Testis (tissue), 2 donors: ENCODE measurements at regions not wholly inside any gene's neighbourhood (a gene's known extent, or its start where the extent isn't known, plus 50 kb on each side); places are given as distances from the start of the nearest gene placed in this dataset.
"Not testable (repeated sequence)": the region's sequence is repeated elsewhere in the genome, so short reads cannot be mapped to it uniquely, and the experiment has no call there.

ENCODE experiments used
- POLR2A ChIP-seq: fragments of 450-650 bp; IDR thresholded peaks from one replicate; pipeline ENCODE4 v1.6.1; 2017; ENCODE audit warnings: antibody characterized with exemption, mild to moderate bottlenecking, moderate library complexity
- TF ChIP-seq, protein P1 (sequence below), 3 experiments: fragments of 450-650 bp in 2 of 3; fragments of 200-600 bp in 1 of 3; sonication (generic) in 1 of 3; IDR thresholded peaks; one replicate each; pipeline ENCODE4 v1.5.1; 2016 to 2019; ENCODE audit warnings: antibody characterized with exemption in 3 of 3, mild to moderate bottlenecking in 2 of 3, moderate library complexity in 1 of 3

- not testable (repeated sequence) for TF ChIP-seq POLR2A
- TF ChIP-seq, protein P1, sequence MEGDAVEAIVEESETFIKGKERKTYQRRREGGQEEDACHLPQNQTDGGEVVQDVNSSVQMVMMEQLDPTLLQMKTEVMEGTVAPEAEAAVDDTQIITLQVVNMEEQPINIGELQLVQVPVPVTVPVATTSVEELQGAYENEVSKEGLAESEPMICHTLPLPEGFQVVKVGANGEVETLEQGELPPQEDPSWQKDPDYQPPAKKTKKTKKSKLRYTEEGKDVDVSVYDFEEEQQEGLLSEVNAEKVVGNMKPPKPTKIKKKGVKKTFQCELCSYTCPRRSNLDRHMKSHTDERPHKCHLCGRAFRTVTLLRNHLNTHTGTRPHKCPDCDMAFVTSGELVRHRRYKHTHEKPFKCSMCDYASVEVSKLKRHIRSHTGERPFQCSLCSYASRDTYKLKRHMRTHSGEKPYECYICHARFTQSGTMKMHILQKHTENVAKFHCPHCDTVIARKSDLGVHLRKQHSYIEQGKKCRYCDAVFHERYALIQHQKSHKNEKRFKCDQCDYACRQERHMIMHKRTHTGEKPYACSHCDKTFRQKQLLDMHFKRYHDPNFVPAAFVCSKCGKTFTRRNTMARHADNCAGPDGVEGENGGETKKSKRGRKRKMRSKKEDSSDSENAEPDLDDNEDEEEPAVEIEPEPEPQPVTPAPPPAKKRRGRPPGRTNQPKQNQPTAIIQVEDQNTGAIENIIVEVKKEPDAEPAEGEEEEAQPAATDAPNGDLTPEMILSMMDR (IDR thresholded peaks at IDR 0.05) = not testable (repeated sequence)
These were observed 224.5 kb upstream of the KIAA1217 start for GRCh38 chr10:23984405-23984804.
